GM12872 (cell line): ENCODE measurements at regions not wholly inside any gene's neighbourhood (a gene's known extent, or its start where the extent isn't known, plus 50 kb on each side); places are given as distances from the start of the nearest gene placed in this dataset.

Source experiments
- CTCF ChIP-seq: IDR thresholded peaks from 3 replicates; pipeline ENCODE4 v1.5.1; 2011; ENCODE audit warnings: low read depth, mild to moderate bottlenecking, low read length, moderate library complexity; ENCODE audit not compliant: insufficient read depth

- no peak for TF ChIP-seq CTCF
Observed at GRCh38 chr5:58015175-58015574, 444.7 kb downstream of the PLK2 start.

- TF ChIP-seq CTCF, result no peak
Observed at GRCh38 chr5:58013542-58014258, 446.2 kb downstream of the PLK2 start.

DNA sequence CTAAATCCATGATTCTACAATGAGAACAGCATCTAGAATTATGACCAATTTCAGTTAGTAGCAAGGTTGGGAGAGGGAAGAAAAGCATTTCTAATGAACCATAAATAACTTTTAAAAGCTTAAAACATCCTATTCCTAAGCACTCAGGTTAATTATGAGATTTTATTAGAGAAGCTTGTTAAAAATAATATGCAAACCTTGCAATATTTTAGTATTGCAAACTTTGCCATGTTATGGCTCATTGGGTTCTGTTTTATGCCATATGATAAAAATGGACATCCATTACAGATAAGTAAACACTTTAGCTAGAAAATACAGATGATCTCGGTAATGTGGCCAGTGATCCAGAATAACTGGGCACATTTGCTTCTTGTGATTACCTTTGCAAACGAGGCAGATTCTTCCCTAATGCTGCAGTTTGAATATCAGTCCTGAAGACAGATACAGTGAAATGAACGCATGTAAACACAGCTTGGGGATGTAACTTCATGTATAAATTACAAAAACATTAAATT is 447.0 kb downstream of the PLK2 start:
- TF ChIP-seq CTCF, result no peak

DNA sequence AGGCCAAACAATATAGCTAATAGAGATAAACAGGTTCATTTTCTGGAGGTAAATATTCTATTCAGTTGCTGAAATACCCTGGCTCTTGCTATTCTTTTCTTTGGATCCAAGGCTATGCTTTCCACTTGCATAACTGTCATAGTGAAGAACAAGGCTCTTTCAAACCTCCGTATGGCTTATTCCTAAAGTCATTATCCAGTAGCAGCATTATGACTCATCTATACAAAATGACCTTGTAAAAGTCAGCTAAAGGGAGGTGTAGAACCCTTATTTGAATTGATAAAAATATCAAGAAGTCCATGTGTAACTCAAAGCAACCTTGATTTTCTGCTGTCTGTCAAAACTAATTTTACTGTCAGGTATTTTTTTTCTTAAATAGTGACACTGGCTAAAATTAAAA is 447.8 kb downstream of the PLK2 start:
- TF ChIP-seq CTCF, result no peak

- TF ChIP-seq CTCF, result no peak
Observed at GRCh38 chr5:58011301-58011700, 448.6 kb downstream of the PLK2 start.

- no peak for TF ChIP-seq CTCF
Observed at GRCh38 chr5:58009754-58010153, 450.1 kb downstream of the PLK2 start.

- no peak for TF ChIP-seq CTCF
Observed at GRCh38 chr5:58002323-58002722, 457.6 kb downstream of the PLK2 start.
